OCI-LY1 (cell line): ENCODE measurements at regions not wholly inside any gene's neighbourhood (a gene's known extent, or its start where the extent isn't known, plus 50 kb on each side); places are given as distances from the start of the nearest gene placed in this dataset.

Experiments
- EZH2 ChIP-seq: fragments of 200-600 bp; sonication (generic), shearing (Covaris generic); IDR thresholded peaks from 2 replicates; pipeline ENCODE4 v1.8.0; 2017; ENCODE audit warnings: borderline replicate concordance, mixed run types, mild to moderate bottlenecking, antibody characterized with exemption, low read length, moderate library complexity, mixed read lengths
- TF ChIP-seq, protein P1 (sequence below): fragments of 200-600 bp; sonication (generic), shearing (Covaris generic); IDR thresholded peaks from 2 replicates; pipeline ENCODE4 v1.5.1; 2017; ENCODE audit warnings: mild to moderate bottlenecking, antibody characterized with exemption, low read length, moderate library complexity, mixed read lengths

DNA sequence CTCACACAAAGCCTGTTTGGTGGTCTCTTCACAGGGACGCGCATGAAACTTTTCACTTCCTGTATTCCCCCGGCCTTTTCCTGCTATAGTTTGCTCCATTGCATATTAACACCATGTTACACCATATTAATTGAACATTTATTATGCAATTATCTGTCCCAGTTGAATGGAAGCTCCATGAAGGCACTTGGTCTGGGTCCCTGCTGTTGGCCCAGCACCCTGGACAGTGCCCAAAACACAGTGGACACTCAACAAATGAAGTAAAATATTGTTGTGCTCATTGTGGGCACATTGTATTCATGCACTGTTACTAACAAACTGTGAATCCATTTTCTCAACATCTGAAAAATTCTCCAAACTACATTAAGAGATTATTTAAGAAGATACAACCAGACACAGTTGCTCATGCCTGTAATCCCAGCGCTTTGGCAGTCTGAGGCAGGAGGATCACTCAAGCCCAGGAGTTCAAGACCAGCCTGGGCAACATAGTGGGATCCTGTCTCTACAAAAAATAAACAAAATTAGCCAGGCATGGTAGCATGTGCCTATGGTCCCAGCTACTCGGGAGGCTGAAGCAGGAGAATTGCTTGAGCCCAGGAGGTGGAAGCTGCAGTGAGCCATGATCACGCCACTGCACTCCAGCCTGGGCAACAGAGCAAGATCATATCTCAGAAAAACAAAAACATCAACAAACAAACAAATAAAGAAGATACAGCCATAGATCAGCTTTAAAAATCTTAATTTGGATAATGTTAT is 292.7 kb upstream of the TENM3 start:
- TF ChIP-seq, protein P1, sequence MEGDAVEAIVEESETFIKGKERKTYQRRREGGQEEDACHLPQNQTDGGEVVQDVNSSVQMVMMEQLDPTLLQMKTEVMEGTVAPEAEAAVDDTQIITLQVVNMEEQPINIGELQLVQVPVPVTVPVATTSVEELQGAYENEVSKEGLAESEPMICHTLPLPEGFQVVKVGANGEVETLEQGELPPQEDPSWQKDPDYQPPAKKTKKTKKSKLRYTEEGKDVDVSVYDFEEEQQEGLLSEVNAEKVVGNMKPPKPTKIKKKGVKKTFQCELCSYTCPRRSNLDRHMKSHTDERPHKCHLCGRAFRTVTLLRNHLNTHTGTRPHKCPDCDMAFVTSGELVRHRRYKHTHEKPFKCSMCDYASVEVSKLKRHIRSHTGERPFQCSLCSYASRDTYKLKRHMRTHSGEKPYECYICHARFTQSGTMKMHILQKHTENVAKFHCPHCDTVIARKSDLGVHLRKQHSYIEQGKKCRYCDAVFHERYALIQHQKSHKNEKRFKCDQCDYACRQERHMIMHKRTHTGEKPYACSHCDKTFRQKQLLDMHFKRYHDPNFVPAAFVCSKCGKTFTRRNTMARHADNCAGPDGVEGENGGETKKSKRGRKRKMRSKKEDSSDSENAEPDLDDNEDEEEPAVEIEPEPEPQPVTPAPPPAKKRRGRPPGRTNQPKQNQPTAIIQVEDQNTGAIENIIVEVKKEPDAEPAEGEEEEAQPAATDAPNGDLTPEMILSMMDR: no peak
- TF ChIP-seq EZH2: no peak
